H1 (cell line): ENCODE measurements at regions not wholly inside any gene's neighbourhood (a gene's known extent, or its start where the extent isn't known, plus 50 kb on each side); places are given as distances from the start of the nearest gene placed in this dataset.
"Not testable (repeated sequence)": the region's sequence is repeated elsewhere in the genome, so short reads cannot be mapped to it uniquely, and the experiment has no call there.

Experiments used
- CTCF ChIA-PET: fragments of 300-600 bp; sonication (Branson Sonifier 250); formaldehyde crosslinking; loops from one replicate; lab custom pipeline; 2021; ENCODE audit not compliant: partially characterized antibody; lab: Charles Lee
- POLR2A ChIA-PET: fragments of 300-600 bp; sonication (Branson Sonifier 250); formaldehyde crosslinking; loops from one replicate; lab custom pipeline; 2021; ENCODE audit warnings: inconsistent platforms; ENCODE audit not compliant: partially characterized antibody; lab: Charles Lee
- DNase-seq, 2 experiments: peaks; one replicate each; pipeline versions ENCODE4 v3.0.0 to v3.0.0-alpha.2; 2010 to 2022; ENCODE audit warnings: low spot score in 2 of 2, low read depth in 1 of 2, mixed read lengths in 1 of 2
- FAIRE-seq: peaks from 2 replicates; lab custom pipeline; 2011; peaks lifted over from hg19 to GRCh38; lab: Jason Lieb, UNC
- H2AFZ ChIP-seq: 2 replicates; pipeline ENCODE4 v1.8.1; 2012; ENCODE audit warnings: low read length, inconsistent platforms
- H2AK5ac ChIP-seq: 2 replicates; pipeline ENCODE4 v1.6.1; 2013; ENCODE audit warnings: low read depth, low read length
- H2BK120ac ChIP-seq: replicated peaks from 2 replicates; pipeline ENCODE3; 2013; ENCODE audit warnings: low read depth, low read length, inconsistent platforms
- H2BK12ac ChIP-seq: 2 replicates; pipeline ENCODE4 v1.6.1; 2013; ENCODE audit warnings: low read depth, low read length
- H2BK15ac ChIP-seq: 2 replicates; pipeline ENCODE4 v1.6.1; 2013; ENCODE audit warnings: low read length
- H2BK20ac ChIP-seq: 2 replicates; pipeline ENCODE4 v1.6.1; 2013; ENCODE audit warnings: low read length
- H2BK5ac ChIP-seq: 2 replicates; pipeline ENCODE4 v1.6.1; 2013; ENCODE audit warnings: low read depth, low read length
- H3K14ac ChIP-seq: 2 replicates; pipeline ENCODE4 v1.6.1; 2013; ENCODE audit warnings: inconsistent platforms; ENCODE audit not compliant: insufficient read length
- H3K18ac ChIP-seq: 2 replicates; pipeline ENCODE4 v1.6.1; 2013; ENCODE audit warnings: low read length; ENCODE audit errors: extremely low read depth
- H3K23ac ChIP-seq: 2 replicates; pipeline ENCODE4 v1.6.1; 2013; ENCODE audit warnings: inconsistent platforms; ENCODE audit not compliant: insufficient read length
- H3K23me2 ChIP-seq: 2 replicates; pipeline ENCODE4 v1.6.1; 2013; ENCODE audit warnings: low read depth, low read length
- H3K27ac ChIP-seq: 2 replicates; pipeline ENCODE4 v1.6.1; 2011; ENCODE audit warnings: low read depth, low read length, inconsistent platforms
- H3K27me3 ChIP-seq, 4 experiments: replicated peaks in 1 of 4; 1 replicate in 1 of 4; 2 replicates in 3 of 4; pipeline versions ENCODE4 v1.6.1 to v1.8.1; 2011 to 2013; ENCODE audit warnings: low read length in 3 of 4, mild to moderate bottlenecking in 3 of 4, inconsistent platforms in 2 of 4, mixed read lengths in 2 of 4, moderate library complexity in 1 of 4; ENCODE audit not compliant: control insufficient read depth in 3 of 4, insufficient read depth in 3 of 4; ENCODE audit errors: extremely low read depth in 1 of 4
- H3K36me3 ChIP-seq, 4 experiments: 2 replicates each; pipeline versions ENCODE4 v1.6.1 to v1.8.1; 2011 to 2013; ENCODE audit warnings: mild to moderate bottlenecking in 4 of 4, low read length in 3 of 4, moderate library complexity in 2 of 4, control low read depth in 1 of 4, inconsistent platforms in 1 of 4; ENCODE audit not compliant: insufficient read depth in 4 of 4, control insufficient read depth in 2 of 4
- H3K4ac ChIP-seq: replicated peaks from 2 replicates; pipeline ENCODE3; 2013; ENCODE audit warnings: low read length, low read depth, mixed read lengths, inconsistent platforms; ENCODE audit not compliant: insufficient read length
- H3K4me1 ChIP-seq, 4 experiments: replicated peaks in 1 of 4; 1 replicate in 1 of 4; 2 replicates in 3 of 4; pipeline versions ENCODE4 v1.6.1 to v1.8.1; 2011 to 2013; ENCODE audit warnings: low read length in 3 of 4, inconsistent platforms in 2 of 4, mixed read lengths in 1 of 4; ENCODE audit not compliant: insufficient read depth in 4 of 4, control insufficient read depth in 3 of 4
- H3K4me2 ChIP-seq, 2 experiments: 2 replicates each; pipeline versions ENCODE4 v1.6.1 to v1.8.1; 2011 to 2013; ENCODE audit warnings: low read depth in 2 of 2, low read length in 2 of 2, control low read depth in 1 of 2, inconsistent platforms in 1 of 2, mild to moderate bottlenecking in 1 of 2; ENCODE audit not compliant: insufficient read depth in 1 of 2
- H3K4me3 ChIP-seq, 4 experiments: fragments of 200-600, 300-600 bp in 1 of 4; sonication (generic), shearing (Covaris generic), sonication (Bioruptor Twin) in 1 of 4; 2 replicates each; pipeline versions ENCODE4 v1.5.1 to v1.8.1; 2011 to 2016; ENCODE audit warnings: low read length in 4 of 4, low read depth in 3 of 4, control low read depth in 2 of 4, inconsistent platforms in 2 of 4, mild to moderate bottlenecking in 2 of 4, mixed read lengths in 1 of 4, moderate library complexity in 1 of 4; ENCODE audit not compliant: insufficient read depth in 2 of 4; ENCODE audit errors: extremely low read depth in 1 of 4
- H3K56ac ChIP-seq: replicated peaks from 2 replicates; pipeline ENCODE3; 2013; ENCODE audit warnings: low read depth, mild to moderate bottlenecking, mixed read lengths, low read length, inconsistent platforms; ENCODE audit not compliant: insufficient read length
- H3K79me1 ChIP-seq: 2 replicates; pipeline ENCODE4 v1.6.1; 2013; ENCODE audit warnings: low read depth, low read length, control low read depth
- H3K79me2 ChIP-seq, 2 experiments: 2 replicates each; pipeline versions ENCODE4 v1.6.1 to v1.8.1; 2012 to 2013; ENCODE audit warnings: low read length in 2 of 2, mild to moderate bottlenecking in 2 of 2, inconsistent platforms in 1 of 2; ENCODE audit not compliant: insufficient read depth in 2 of 2, control insufficient read depth in 1 of 2
- H3K9ac ChIP-seq, 4 experiments: replicated peaks in 1 of 4; 1 replicate in 1 of 4; 2 replicates in 3 of 4; pipeline versions ENCODE4 v1.6.1 to v1.8.1; 2011 to 2013; ENCODE audit warnings: low read depth in 3 of 4, low read length in 3 of 4, control low read depth in 2 of 4, mild to moderate bottlenecking in 2 of 4, moderate library complexity in 2 of 4, inconsistent platforms in 1 of 4; ENCODE audit errors: extremely low read depth in 1 of 4
- H3K9me3 ChIP-seq, 2 experiments: 2 replicates each; pipeline versions ENCODE4 v1.6.1 to v1.8.1; 2012 to 2013; ENCODE audit warnings: mild to moderate bottlenecking in 2 of 2, moderate library complexity in 2 of 2, control low read depth in 1 of 2, inconsistent platforms in 1 of 2, low read depth in 1 of 2, low read length in 1 of 2, mixed read lengths in 1 of 2; ENCODE audit not compliant: insufficient read depth in 2 of 2
- H4K20me1 ChIP-seq, 2 experiments: replicated peaks in 1 of 2; 2 replicates each; pipeline versions ENCODE3 to v1.8.1; 2011 to 2013; ENCODE audit warnings: inconsistent platforms in 2 of 2, low read length in 2 of 2, mild to moderate bottlenecking in 1 of 2; ENCODE audit not compliant: insufficient read depth in 2 of 2, control insufficient read depth in 1 of 2
- H4K5ac ChIP-seq: 2 replicates; pipeline ENCODE4 v1.6.1; 2013; ENCODE audit warnings: low read length, low read depth, mixed read lengths, inconsistent platforms; ENCODE audit not compliant: insufficient read length
- H4K8ac ChIP-seq: 2 replicates; pipeline ENCODE4 v1.8.0; 2013; ENCODE audit warnings: mild to moderate bottlenecking, moderate library complexity, low read length, inconsistent platforms; ENCODE audit not compliant: insufficient read depth; ENCODE audit errors: extremely low read depth
- H4K91ac ChIP-seq: replicated peaks from 2 replicates; pipeline ENCODE3; 2013; ENCODE audit warnings: low read length, mixed read lengths, inconsistent platforms; ENCODE audit not compliant: insufficient read length
- WGBS, 2 experiments: shearing (Covaris generic) in 1 of 2; methylation state at CpG; one replicate each; pipeline versions ENCODE4 v1.1.6 to v1.1.7; 2013 to 2015; ENCODE audit warnings: low lambda C conversion rate in 2 of 2, mixed read lengths in 2 of 2, inconsistent platforms in 1 of 2, low coverage in 1 of 2, missing lambda C conversion rate in 1 of 2; ENCODE audit not compliant: insufficient replicate concordance in 2 of 2, insufficient coverage in 1 of 2, insufficient read length in 1 of 2; ENCODE audit errors: extremely low coverage in 1 of 2, missing lambda C conversion rate in 1 of 2; 5-methylcytosine and 5-hydroxymethylcytosine counted together

DNA sequence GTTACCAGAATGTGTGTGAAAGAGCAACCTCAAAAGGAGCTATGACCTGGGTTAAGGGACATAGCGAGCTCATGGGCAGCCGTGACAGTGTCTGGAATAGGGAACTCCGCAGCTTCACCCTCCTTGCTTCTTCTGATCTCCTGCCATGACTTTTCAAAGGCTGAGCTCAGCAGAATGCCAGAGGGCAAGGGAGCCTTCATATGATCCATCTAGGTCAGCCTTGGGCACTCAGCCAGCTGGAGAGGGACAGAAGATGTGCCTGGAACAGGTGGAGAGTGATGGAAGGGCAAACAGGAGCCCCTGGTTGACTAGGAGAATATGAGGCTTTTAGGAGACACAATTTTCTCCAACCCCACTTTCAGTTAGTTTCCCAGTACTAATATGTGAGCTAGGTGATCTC lies 352.8 kb upstream of the FRG2C start:
- H3K79me2 ChIP-seq, H3K36me3 ChIP-seq, H3K9ac ChIP-seq, H2AK5ac ChIP-seq, H2BK120ac ChIP-seq, H2BK20ac ChIP-seq, H3K14ac ChIP-seq, DNase-seq, H2AFZ ChIP-seq, H3K23me2 ChIP-seq, H4K20me1 ChIP-seq, H3K4me2 ChIP-seq, H3K4me1 ChIP-seq, H2BK15ac ChIP-seq, H4K8ac ChIP-seq, H4K91ac ChIP-seq, H4K5ac ChIP-seq, H3K56ac ChIP-seq, H3K23ac ChIP-seq, H3K27me3 ChIP-seq, H3K18ac ChIP-seq, H2BK12ac ChIP-seq, H3K79me1 ChIP-seq, H3K9me3 ChIP-seq, FAIRE-seq, H3K4me3 ChIP-seq, H2BK5ac ChIP-seq, H3K4ac ChIP-seq, H3K27ac ChIP-seq: not testable (repeated sequence)
- WGBS, 2 experiments: 97% methylated on average over 3 of the region's 3 CpGs; no CpG with 5 or more reads in 1 of the 2 experiments
- CTCF ChIA-PET: interaction anchor here (0.8 to 1.8 kb wide), 4 partner anchors 9 to 118 kb away, joined by 3 to 7 read pairs (median 3); no protein-coding TSS in a partner anchor
- POLR2A ChIA-PET: interaction anchor here (0.8 kb wide), 1 partner anchor 13 kb away, joined by 4 read pairs; no protein-coding TSS in a partner anchor

DNA sequence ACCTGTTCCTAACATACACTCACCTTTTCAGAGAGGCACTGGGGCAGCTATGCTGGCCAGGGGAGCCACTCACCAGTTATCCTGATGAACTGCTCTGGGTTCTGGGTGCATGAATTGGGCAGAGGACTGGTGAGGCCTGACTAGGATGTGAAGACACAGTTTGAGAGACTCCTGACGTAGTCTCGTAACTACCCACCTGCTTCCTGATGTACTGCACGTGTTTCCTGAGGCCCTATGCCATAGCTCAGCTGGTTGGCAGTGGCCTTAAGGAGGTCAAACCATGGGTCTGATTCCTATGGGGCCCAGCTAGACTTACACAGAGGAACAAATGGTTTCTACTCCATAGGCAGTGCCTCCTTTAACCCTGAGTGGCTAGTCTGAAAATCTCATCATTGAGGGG lies 351.7 kb upstream of the FRG2C start:
- H4K91ac ChIP-seq, H2BK120ac ChIP-seq, H2AK5ac ChIP-seq, H3K23me2 ChIP-seq, H2BK20ac ChIP-seq, H2AFZ ChIP-seq, H3K14ac ChIP-seq, H3K27ac ChIP-seq, H3K23ac ChIP-seq, H3K9me3 ChIP-seq, H3K36me3 ChIP-seq, H3K79me1 ChIP-seq, H4K5ac ChIP-seq, H4K20me1 ChIP-seq, H3K4me3 ChIP-seq, H4K8ac ChIP-seq, DNase-seq, H3K4me1 ChIP-seq, H3K4ac ChIP-seq, H3K18ac ChIP-seq, H3K79me2 ChIP-seq, FAIRE-seq, POLR2A ChIA-PET, H2BK5ac ChIP-seq, H2BK15ac ChIP-seq, H3K27me3 ChIP-seq, H2BK12ac ChIP-seq, H3K56ac ChIP-seq, H3K4me2 ChIP-seq, H3K9ac ChIP-seq: not testable (repeated sequence)
- CTCF ChIA-PET: interaction anchor here (1.8 kb wide), 1 partner anchor 117 kb away, joined by 3 read pairs; no protein-coding TSS in a partner anchor
- WGBS, 2 experiments: 91% methylated on average over 3 of the region's 3 CpGs; no CpG with 5 or more reads in 1 of the 2 experiments
